Occipital lobe (tissue), 1 donor: ENCODE measurements at regions not wholly inside any gene's neighbourhood (a gene's known extent, or its start where the extent isn't known, plus 50 kb on each side); places are given as distances from the start of the nearest gene placed in this dataset.
"Not testable (repeated sequence)": the region's sequence is repeated elsewhere in the genome, so short reads cannot be mapped to it uniquely, and the experiment has no call there.

Source experiments
- DNase-seq: peaks from one replicate; lab custom pipeline; 2025; lab: John Stamatoyannopoulos, UW

- DNase-seq = no peak
Observed at GRCh38 chr6:139472351-139473015, 98.0 kb upstream of the CITED2 start.

- no peak for DNase-seq
Observed at GRCh38 chr6:139470997-139471396, 96.5 kb upstream of the CITED2 start.

- no peak for DNase-seq
Observed at GRCh38 chr6:139468178-139468819, 93.9 kb upstream of the CITED2 start.

DNA sequence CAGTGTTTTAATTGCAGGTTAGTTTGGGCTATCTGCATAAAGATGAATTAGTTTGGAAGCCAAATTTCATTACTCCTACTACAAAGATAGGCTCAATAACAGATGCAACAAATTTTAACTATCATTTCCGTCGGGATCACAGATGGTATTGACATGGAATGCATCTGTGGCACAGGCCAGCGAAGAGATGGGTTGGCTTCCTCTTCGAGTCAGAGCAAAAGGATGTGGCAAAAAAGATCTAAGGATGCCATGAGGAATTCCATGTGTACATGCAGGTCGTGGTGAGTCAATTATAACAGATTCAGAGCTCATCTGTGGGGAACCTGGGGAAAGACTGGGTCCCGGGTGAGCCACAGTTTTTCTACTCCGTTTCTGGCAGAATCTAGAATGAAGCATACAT, 83.0 kb upstream of the CITED2 start:
- DNase-seq = no peak

GRCh38 chr6:139452148-139452876, 77.9 kb upstream of the CITED2 start:
- no peak for DNase-seq

GRCh38 chr6:139449611-139450000, 75.2 kb upstream of the CITED2 start:
- DNase-seq = no peak

DNA sequence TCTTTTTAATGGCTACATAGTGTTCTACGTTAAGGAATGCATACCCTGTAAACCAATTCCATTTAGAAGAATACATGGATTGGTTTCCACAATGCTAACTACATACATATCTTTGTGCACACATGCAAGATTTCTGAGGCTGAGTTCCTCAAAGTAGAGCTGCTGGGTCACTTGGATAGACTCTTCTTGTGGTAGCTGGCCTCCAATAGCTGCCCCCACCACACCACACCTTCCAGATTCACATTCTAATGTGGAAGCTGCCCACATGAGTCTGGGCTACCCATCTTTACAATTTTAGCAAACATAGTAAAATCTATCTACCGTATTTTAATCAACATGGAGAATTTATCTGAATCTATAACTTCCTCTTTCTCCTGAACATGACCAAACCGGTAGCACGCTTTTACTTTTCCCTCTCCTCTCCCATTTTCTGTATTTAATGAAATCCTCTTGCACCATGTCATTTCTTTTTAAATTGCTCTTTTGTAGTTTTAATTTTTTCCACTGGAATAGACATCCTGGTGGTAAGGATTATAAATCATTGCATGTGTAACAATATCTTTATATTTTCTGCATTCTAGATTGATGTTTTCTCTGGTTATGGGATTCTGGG, 74.7 kb upstream of the CITED2 start:
- no peak for DNase-seq

DNA sequence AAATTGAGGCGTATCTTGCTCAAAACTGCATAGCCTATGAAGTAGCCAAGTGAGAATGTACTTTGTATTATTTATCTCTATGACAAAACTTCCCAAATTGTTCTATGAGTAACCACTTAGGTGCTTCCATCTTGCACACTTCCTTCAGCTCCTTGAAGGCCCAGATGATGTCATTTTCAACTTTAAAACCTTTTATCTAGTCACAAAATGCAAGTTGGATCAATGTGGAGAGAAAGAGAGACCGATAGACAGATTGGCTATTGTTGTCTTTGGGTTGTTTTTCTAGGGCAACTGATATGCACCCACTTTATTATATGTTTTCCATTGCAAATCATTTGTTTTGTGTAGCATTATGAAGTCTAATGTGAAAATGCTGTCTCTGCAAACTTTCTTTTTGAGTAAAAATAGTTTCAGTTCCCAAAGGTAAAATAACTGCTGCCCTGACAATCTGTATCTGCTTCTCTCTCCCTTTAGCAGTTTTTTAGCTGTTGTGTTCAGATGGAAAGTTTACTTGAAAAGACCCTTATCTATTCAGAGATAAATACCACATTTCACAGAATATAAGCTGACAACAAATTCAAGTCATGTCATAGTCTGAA, 73.7 kb upstream of the CITED2 start:
- DNase-seq = no peak

GRCh38 chr6:139447656-139447975, 73.2 kb upstream of the CITED2 start:
- DNase-seq = no peak

DNA sequence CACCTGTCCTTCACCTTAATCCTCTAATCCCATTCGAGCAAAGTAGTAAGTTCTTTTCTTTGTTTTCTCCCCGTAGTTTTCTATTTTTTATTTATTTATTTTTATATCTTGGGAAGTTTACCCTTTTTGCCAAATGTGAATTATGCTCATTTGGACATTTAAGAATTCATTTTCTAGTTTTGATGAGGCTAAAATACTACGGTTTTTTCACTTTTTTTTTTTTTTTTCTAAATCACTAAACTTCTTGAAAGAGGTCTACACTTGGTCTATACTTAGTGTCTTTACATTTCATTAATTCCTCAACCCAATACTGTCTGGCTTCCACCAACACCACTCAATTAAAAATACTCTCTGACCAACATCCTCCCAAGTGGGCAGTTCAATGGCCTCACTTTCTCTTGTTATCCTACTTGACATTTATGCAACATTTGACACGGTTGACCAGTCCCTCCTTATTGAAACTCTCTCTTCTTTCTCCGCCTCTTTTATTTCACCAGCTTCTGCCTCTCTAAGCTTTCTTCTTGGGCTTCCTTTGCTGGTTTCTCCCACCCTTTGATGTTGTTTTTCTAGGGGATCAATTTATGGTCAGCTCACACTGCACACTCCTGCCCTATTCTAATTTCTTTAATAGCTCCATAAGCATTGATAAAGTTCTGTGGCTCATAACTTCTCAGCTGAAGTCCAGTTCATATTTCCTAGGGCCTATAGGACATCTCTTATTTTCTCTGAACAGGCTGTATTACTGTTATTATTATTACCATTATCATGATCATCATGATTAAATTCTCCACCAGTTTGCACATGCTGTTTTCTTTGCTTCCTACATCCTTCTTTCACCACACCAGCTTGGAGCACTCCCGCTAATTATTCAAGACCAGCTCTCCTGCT, 72.6 kb upstream of the CITED2 start:
- no peak for DNase-seq

DNA sequence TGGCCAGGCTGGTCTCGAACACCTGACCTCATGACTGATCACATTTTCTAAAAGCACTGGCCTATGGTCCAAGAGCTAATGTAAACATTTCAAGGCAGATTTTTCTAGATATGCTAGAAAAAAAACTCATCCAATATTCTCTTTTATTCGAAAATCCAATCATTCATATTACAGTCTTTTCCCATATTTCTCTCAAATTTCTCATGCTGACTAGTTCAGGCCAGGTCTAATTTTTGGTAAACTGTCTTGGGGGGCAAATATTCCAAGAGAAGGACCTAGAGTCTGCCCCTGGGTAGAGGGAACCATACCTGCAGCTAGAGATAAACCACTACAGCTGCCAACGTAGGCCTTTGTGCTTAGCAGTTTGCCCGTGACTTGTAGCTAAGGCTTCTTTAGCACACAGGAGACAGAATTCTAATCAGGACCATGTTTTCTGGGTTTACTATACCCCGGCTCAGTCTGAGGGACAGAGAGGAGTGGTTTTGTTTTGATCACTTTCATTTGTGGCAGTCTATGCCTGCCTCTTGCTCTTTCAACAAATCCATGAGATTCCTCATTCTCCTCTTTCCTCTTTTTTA, 71.8 kb upstream of the CITED2 start:
- DNase-seq = no peak

DNA sequence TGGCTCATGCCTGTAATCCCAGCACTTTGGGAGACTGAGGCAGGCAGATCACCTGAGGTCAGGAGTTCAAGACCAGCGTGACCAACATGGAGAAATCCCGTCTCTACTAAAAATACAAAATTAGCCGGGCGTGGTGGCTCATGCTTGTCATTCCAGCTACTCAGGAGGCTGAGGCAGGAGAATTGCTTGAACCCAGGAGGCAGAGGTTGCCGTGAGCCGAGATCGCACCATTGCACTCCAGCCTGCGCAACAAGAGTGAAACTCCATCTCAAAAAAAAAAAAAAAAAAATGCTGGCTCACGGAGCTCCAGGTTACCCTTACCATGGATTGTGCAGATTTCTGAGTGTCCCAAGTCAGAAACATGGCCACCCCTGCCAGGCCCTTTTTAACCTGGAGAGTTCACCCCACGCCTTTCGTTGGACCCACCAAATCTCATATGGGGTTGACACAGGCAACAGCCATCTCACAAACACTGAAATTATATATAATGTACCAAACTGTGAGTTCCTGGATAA, 69.9 kb upstream of the CITED2 start:
- not testable (repeated sequence) for DNase-seq

DNA sequence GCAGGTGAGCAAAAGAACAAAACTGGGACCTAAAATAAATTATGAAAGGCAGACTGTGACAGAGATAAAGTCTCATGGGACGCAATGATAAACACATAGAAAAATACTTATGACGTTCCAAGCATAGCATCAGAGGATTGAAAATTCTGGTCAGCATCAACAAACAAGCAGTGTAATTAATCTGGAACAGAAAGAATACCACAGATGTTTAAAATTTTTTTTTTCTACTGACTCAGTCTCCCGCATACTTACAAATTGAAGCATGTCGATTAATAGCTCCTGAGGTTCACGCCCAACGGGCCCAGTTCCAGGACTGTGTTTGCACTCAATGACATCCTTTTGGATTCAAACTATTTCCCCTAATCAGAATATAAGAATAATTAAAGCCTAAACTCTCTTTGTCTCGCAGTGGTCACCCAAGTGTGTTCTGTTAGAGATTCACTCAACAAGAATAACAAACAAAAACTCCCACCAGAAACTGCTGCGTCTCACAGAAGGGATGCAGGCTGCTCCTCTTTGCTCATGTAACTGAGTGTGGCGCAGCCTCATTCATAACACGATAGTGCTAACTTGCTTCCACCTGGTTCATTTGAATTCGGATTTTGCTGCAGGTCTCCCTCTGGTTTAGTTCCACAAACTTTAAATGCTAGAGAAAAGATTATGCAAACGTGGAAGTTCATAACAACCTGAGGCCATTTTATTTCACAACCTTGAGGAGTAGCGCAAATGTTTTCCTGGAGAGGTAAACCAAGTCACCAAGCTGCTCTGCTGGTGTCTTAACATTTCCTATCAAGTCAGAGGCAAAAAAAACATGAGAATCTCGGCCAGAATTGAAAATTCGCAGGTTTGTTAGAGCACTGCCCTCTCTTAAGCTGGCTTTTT, 69.0 kb upstream of the CITED2 start:
- no peak for DNase-seq

DNA sequence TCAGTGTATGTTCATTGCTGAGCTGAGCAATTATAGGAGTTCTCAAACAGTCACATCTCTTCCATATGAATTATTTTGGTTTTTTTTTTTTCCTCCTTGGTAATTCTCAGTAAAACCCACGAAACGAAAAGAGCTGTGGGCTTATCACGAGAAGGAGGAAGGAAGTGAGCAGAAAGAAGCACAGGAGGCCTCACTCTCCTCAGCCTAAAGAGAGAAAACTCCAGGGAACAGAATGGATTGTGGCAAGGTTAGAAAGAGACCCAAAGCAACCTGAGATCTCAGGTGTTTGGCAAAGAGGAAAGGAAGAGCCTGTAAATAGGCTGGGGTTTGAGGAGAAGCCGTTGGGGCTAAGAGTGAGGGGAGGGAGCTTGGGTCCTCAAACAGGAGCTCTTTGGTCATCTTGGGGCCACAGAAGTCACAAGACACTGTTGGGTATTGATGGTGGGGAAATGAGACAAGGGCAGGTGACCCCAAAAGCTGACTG, 67.8 kb upstream of the CITED2 start:
- no peak for DNase-seq

DNA sequence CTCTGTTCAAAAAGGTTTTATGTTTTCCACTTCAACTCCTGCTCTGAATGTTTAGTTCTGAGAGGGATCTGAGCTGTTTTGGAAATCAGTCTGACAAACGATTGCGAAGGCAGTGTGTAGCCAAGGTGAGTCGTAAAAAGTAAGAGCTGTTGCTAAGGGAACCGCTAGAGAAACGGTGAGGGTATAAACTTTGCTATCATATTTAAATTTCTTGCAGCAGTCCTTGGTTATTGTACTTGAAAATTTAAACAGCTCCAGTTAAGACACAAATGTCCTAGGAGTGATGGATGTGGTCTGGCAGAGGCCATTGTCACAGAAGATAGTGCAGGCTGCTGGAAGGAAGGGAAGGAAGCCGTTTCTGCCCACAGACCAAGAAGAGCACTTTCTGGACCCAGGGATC, 64.9 kb upstream of the CITED2 start:
- no peak for DNase-seq

DNA sequence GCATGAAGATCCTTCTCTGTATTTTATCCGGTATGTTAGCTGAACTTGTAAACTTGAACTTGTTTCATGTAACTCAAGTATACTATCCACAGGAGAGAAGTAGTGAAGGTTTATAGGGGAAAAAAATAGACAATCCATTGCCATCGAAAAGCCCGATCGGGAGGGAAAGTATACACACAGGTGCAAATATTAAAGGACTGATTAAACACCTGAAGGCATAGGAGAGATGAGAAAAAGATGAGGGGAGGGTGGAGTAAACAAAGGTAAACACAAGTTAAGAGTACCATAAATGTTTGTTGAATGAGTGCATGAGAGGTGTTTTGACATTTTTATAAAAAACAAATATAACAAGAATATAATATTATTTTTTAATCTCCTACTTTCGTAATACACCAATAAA, 64.3 kb upstream of the CITED2 start:
- no peak for DNase-seq

DNA sequence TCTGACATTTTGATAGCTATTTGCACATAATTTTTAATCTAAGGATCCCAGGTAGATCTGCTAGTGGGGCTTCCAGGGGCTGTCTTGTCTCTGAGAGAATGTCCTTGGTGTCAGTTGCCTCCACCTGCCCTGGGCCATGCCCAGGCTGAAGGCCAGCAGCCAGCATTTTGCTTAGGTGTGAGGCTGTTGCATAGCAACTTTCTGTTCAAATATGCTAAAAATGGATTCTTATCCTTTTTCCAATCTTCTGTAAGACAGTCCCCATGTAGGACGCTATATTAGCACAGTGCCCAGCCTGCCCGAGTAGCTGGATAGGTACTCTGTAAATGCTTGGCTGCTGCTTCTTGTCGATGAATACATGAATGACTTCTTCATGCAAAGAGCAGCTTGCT, 62.5 kb upstream of the CITED2 start:
- DNase-seq = no peak

GRCh38 chr6:139436200-139436956, 61.9 kb upstream of the CITED2 start:
- no peak for DNase-seq
